ENCODE measurements at regions not wholly inside any gene's neighbourhood (a gene's known extent, or its start where the extent isn't known, plus 50 kb on each side); places are given as distances from the start of the nearest gene placed in this dataset.

GRCh38 chr20:53832499-53832898 is 237.9 kb downstream of the BCAS1 start:
- H3K4me3 ChIP-seq (ENCODE audit: low read depth in 1 of 3, low read length in 3 of 3) = no peak overlapping the region
- no peak for DNase-seq
- 94 to 99% (median 96%) methylated on average over 7 of the region's 7 CpGs for WGBS, 3 donors
- no peaks in the 10 kb centered on the region for H3K9me3 ChIP-seq (ENCODE audit: control insufficient read depth in 2 of 2, insufficient read depth in 1 of 2, low read depth in 1 of 2, low read length in 1 of 2)
- no peaks in the 10 kb centered on the region for H3K36me3 ChIP-seq (ENCODE audit: control insufficient read depth in 3 of 3, insufficient read depth in 2 of 3, low read depth in 1 of 3, low read length in 3 of 3)
- H3K27ac ChIP-seq (ENCODE audit: low read depth in 1 of 3, low read length in 2 of 3) = no peak overlapping the region
- H3K4me1 ChIP-seq (ENCODE audit: control insufficient read depth in 3 of 3, insufficient read depth in 2 of 3, low read depth in 1 of 3, low read length in 2 of 3) = peaks cover 0 to 30% (median 6%) of the 10 kb centered on the region in 3 donors
- no peak for FAIRE-seq
- H3K27me3 ChIP-seq (ENCODE audit: control insufficient read depth in 3 of 3, insufficient read depth in 3 of 3, low read length in 3 of 3) = no peaks in the 10 kb centered on the region

- no peak overlapping the region for H3K4me3 ChIP-seq (ENCODE audit: low read depth in 1 of 3, low read length in 3 of 3)
- no peaks in the 10 kb centered on the region for H3K27me3 ChIP-seq (ENCODE audit: control insufficient read depth in 3 of 3, insufficient read depth in 3 of 3, low read length in 3 of 3)
- peaks cover 0 to 31% (median 6%) of the 10 kb centered on the region in 3 donors for H3K4me1 ChIP-seq (ENCODE audit: control insufficient read depth in 3 of 3, insufficient read depth in 2 of 3, low read depth in 1 of 3, low read length in 2 of 3)
- H3K36me3 ChIP-seq (ENCODE audit: control insufficient read depth in 3 of 3, insufficient read depth in 2 of 3, low read depth in 1 of 3, low read length in 3 of 3) = no peaks in the 10 kb centered on the region
- no peaks in the 10 kb centered on the region for H3K9me3 ChIP-seq (ENCODE audit: control insufficient read depth in 2 of 2, insufficient read depth in 1 of 2, low read depth in 1 of 2, low read length in 1 of 2)
- H3K27ac ChIP-seq (ENCODE audit: low read depth in 1 of 3, low read length in 2 of 3) = no peak overlapping the region
- DNase-seq (no peak), FAIRE-seq (no peak)
- 91 to 96% (median 95%) methylated on average over 3 of the region's 3 CpGs for WGBS, 3 donors
Observed at GRCh38 chr20:53831812-53832211, 238.2 kb upstream of the ZNF217 start.

GRCh38 chr20:53831228-53831627 is 237.6 kb upstream of the ZNF217 start:
- H3K27ac ChIP-seq (ENCODE audit: low read depth in 1 of 3, low read length in 2 of 3) = no peak overlapping the region
- no peaks in the 10 kb centered on the region for H3K36me3 ChIP-seq (ENCODE audit: control insufficient read depth in 3 of 3, insufficient read depth in 2 of 3, low read depth in 1 of 3, low read length in 3 of 3)
- H3K4me1 ChIP-seq (ENCODE audit: control insufficient read depth in 3 of 3, insufficient read depth in 2 of 3, low read depth in 1 of 3, low read length in 2 of 3) = peaks cover 0 to 33% (median 6%) of the 10 kb centered on the region in 3 donors
- no peak overlapping the region for H3K4me3 ChIP-seq (ENCODE audit: low read depth in 1 of 3, low read length in 3 of 3)
- FAIRE-seq (no peak), DNase-seq (no peak)
- whole genome bisulfite sequencing, 3 donors = 94 to 98% (median 97%) methylated on average over 5 of the region's 5 CpGs
- H3K9me3 ChIP-seq (ENCODE audit: control insufficient read depth in 2 of 2, insufficient read depth in 1 of 2, low read depth in 1 of 2, low read length in 1 of 2) = no peaks in the 10 kb centered on the region
- H3K27me3 ChIP-seq (ENCODE audit: control insufficient read depth in 3 of 3, insufficient read depth in 3 of 3, low read length in 3 of 3) = no peaks in the 10 kb centered on the region

- FAIRE-seq (no peak), DNase-seq (peak; percentile 53 to 74)
- H3K9me3 ChIP-seq (ENCODE audit: control insufficient read depth in 2 of 2, insufficient read depth in 1 of 2, low read depth in 1 of 2, low read length in 1 of 2) = no peaks in the 10 kb centered on the region
- H3K27ac ChIP-seq (ENCODE audit: low read depth in 1 of 3, low read length in 2 of 3) = peak overlapping the region; percentile 58 to 89 (median 80)
- H3K36me3 ChIP-seq (ENCODE audit: control insufficient read depth in 3 of 3, insufficient read depth in 2 of 3, low read depth in 1 of 3, low read length in 3 of 3) = no peaks in the 10 kb centered on the region
- H3K27me3 ChIP-seq (ENCODE audit: control insufficient read depth in 3 of 3, insufficient read depth in 3 of 3, low read length in 3 of 3) = no peaks in the 10 kb centered on the region
- H3K4me1 ChIP-seq (ENCODE audit: control insufficient read depth in 3 of 3, insufficient read depth in 2 of 3, low read depth in 1 of 3, low read length in 2 of 3) = peaks cover 0 to 33% (median 6%) of the 10 kb centered on the region in 3 donors
- no peak overlapping the region for H3K4me3 ChIP-seq (ENCODE audit: low read depth in 1 of 3, low read length in 3 of 3)
- WGBS, 3 donors = 8 to 13% (median 12%) methylated on average over 5 of the region's 5 CpGs
Observed at GRCh38 chr20:53829724-53830521, 236.3 kb upstream of the ZNF217 start.

GRCh38 chr20:53829255-53829723 is 235.7 kb upstream of the ZNF217 start:
- H3K4me3 ChIP-seq (ENCODE audit: low read depth in 1 of 3, low read length in 3 of 3) = peak overlapping the region in 1 of 3 donors; percentile 3
- FAIRE-seq = no peak
- DNase-seq = peak; percentile 46 to 67
- peak overlapping the region; percentile 58 to 89 (median 80) for H3K27ac ChIP-seq (ENCODE audit: low read depth in 1 of 3, low read length in 2 of 3)
- H3K9me3 ChIP-seq (ENCODE audit: control insufficient read depth in 2 of 2, insufficient read depth in 1 of 2, low read depth in 1 of 2, low read length in 1 of 2) = no peaks in the 10 kb centered on the region
- 17 to 27% (median 18%) methylated on average over 8 of the region's 8 CpGs for WGBS, 3 donors
- no peaks in the 10 kb centered on the region for H3K36me3 ChIP-seq (ENCODE audit: control insufficient read depth in 3 of 3, insufficient read depth in 2 of 3, low read depth in 1 of 3, low read length in 3 of 3)
- no peaks in the 10 kb centered on the region for H3K27me3 ChIP-seq (ENCODE audit: control insufficient read depth in 3 of 3, insufficient read depth in 3 of 3, low read length in 3 of 3)
- peaks cover 0 to 33% (median 6%) of the 10 kb centered on the region in 3 donors for H3K4me1 ChIP-seq (ENCODE audit: control insufficient read depth in 3 of 3, insufficient read depth in 2 of 3, low read depth in 1 of 3, low read length in 2 of 3)

- H3K36me3 ChIP-seq (ENCODE audit: control insufficient read depth in 3 of 3, insufficient read depth in 2 of 3, low read depth in 1 of 3, low read length in 3 of 3) = no peaks in the 10 kb centered on the region
- peaks cover 0 to 33% (median 6%) of the 10 kb centered on the region in 3 donors for H3K4me1 ChIP-seq (ENCODE audit: control insufficient read depth in 3 of 3, insufficient read depth in 2 of 3, low read depth in 1 of 3, low read length in 2 of 3)
- 21 to 38% (median 32%) methylated on average over 6 of the region's 6 CpGs for WGBS, 3 donors
- FAIRE-seq (no peak), DNase-seq (peak in 1 of 2 donors; percentile 55)
- H3K27me3 ChIP-seq (ENCODE audit: control insufficient read depth in 3 of 3, insufficient read depth in 3 of 3, low read length in 3 of 3) = no peaks in the 10 kb centered on the region
- H3K4me3 ChIP-seq (ENCODE audit: low read depth in 1 of 3, low read length in 3 of 3) = peak overlapping the region in 1 of 3 donors; percentile 3
- peak overlapping the region; percentile 58 to 89 (median 80) for H3K27ac ChIP-seq (ENCODE audit: low read depth in 1 of 3, low read length in 2 of 3)
- no peaks in the 10 kb centered on the region for H3K9me3 ChIP-seq (ENCODE audit: control insufficient read depth in 2 of 2, insufficient read depth in 1 of 2, low read depth in 1 of 2, low read length in 1 of 2)
Observed at GRCh38 chr20:53828682-53829254, 235.1 kb upstream of the ZNF217 start.

GRCh38 chr20:53828088-53828681 is 234.5 kb upstream of the ZNF217 start:
- no peaks in the 10 kb centered on the region for H3K9me3 ChIP-seq (ENCODE audit: control insufficient read depth in 2 of 2, insufficient read depth in 1 of 2, low read depth in 1 of 2, low read length in 1 of 2)
- 38 to 60% (median 52%) methylated on average over 5 of the region's 5 CpGs for WGBS, 3 donors
- peaks cover 0 to 33% (median 6%) of the 10 kb centered on the region in 3 donors for H3K4me1 ChIP-seq (ENCODE audit: control insufficient read depth in 3 of 3, insufficient read depth in 2 of 3, low read depth in 1 of 3, low read length in 2 of 3)
- H3K4me3 ChIP-seq (ENCODE audit: low read depth in 1 of 3, low read length in 3 of 3) = no peak overlapping the region
- no peaks in the 10 kb centered on the region for H3K27me3 ChIP-seq (ENCODE audit: control insufficient read depth in 3 of 3, insufficient read depth in 3 of 3, low read length in 3 of 3)
- no peak for FAIRE-seq
- H3K27ac ChIP-seq (ENCODE audit: low read depth in 1 of 3, low read length in 2 of 3) = peak overlapping the region; percentile 4 to 80 (median 70)
- no peaks in the 10 kb centered on the region for H3K36me3 ChIP-seq (ENCODE audit: control insufficient read depth in 3 of 3, insufficient read depth in 2 of 3, low read depth in 1 of 3, low read length in 3 of 3)
- DNase-seq = peak in 1 of 2 donors; percentile 37

- no peak for DNase-seq
- no peak for FAIRE-seq
- H3K9me3 ChIP-seq (ENCODE audit: control insufficient read depth in 2 of 2, insufficient read depth in 1 of 2, low read depth in 1 of 2, low read length in 1 of 2) = no peaks in the 10 kb centered on the region
- no peak overlapping the region for H3K4me3 ChIP-seq (ENCODE audit: low read depth in 1 of 3, low read length in 3 of 3)
- H3K4me1 ChIP-seq (ENCODE audit: control insufficient read depth in 3 of 3, insufficient read depth in 2 of 3, low read depth in 1 of 3, low read length in 2 of 3) = peaks cover 0 to 33% (median 6%) of the 10 kb centered on the region in 3 donors
- no peaks in the 10 kb centered on the region for H3K36me3 ChIP-seq (ENCODE audit: control insufficient read depth in 3 of 3, insufficient read depth in 2 of 3, low read depth in 1 of 3, low read length in 3 of 3)
- peak overlapping the region in 2 of 3 donors; percentile 17 to 70 for H3K27ac ChIP-seq (ENCODE audit: low read depth in 1 of 3, low read length in 2 of 3)
- no peaks in the 10 kb centered on the region for H3K27me3 ChIP-seq (ENCODE audit: control insufficient read depth in 3 of 3, insufficient read depth in 3 of 3, low read length in 3 of 3)
- WGBS, 3 donors = 71 to 85% (median 84%) methylated on average over 4 of the region's 4 CpGs
Observed at GRCh38 chr20:53827292-53828087, 233.9 kb upstream of the ZNF217 start.
